Type B pancreatic cell (in vitro differentiated cells): ENCODE measurements at regions not wholly inside any gene's neighbourhood (a gene's known extent, or its start where the extent isn't known, plus 50 kb on each side); places are given as distances from the start of the nearest gene placed in this dataset.

ENCODE experiments used
- DNase-seq: peaks from one replicate; pipeline ENCODE4 v3.0.0; 2021; ENCODE audit warnings: mixed read lengths; ENCODE audit not compliant: unreplicated experiment; ENCODE audit errors: extremely low spot score
- H3K27ac Mint-ChIP-seq: 2 replicates; pipeline ENCODE4 v1.8.0; 2021; ENCODE audit warnings: mild to moderate bottlenecking, mixed read lengths
- H3K27me3 Mint-ChIP-seq: 2 replicates; pipeline ENCODE4 v1.8.0; 2021; ENCODE audit warnings: mixed read lengths
- H3K36me3 Mint-ChIP-seq: 2 replicates; pipeline ENCODE4 v1.8.0; 2021; ENCODE audit warnings: mixed read lengths
- H3K4me1 Mint-ChIP-seq: one replicate; pipeline ENCODE4 v1.8.0; 2021; ENCODE audit warnings: mixed read lengths; ENCODE audit not compliant: unreplicated experiment
- H3K4me3 Mint-ChIP-seq: 2 replicates; pipeline ENCODE4 v1.8.0; 2021; ENCODE audit warnings: mild to moderate bottlenecking, mixed read lengths
- H3K9me3 Mint-ChIP-seq: 2 replicates; pipeline ENCODE4 v1.8.0; 2021; ENCODE audit warnings: mixed read lengths
- CTCF ChIP-seq: fragments of 200-600 bp; sonication (generic); conservative IDR thresholded peaks from 2 replicates; pipeline ENCODE4 v1.5.0; 2021; ENCODE audit warnings: antibody characterized with exemption, mild to moderate bottlenecking

GRCh38 chr9:73011181-73011750 lies 58.4 kb upstream of the ALDH1A1 start:
- Mint-ChIP-seq H3K4me1 (no peaks in the 10 kb centered on the region), H3K4me3 (no peak overlapping the region), H3K36me3 (no peaks in the 10 kb centered on the region), H3K27me3 (no peaks in the 10 kb centered on the region), H3K27ac (no peak overlapping the region), H3K9me3 (no peaks in the 10 kb centered on the region)
- no peak for DNase-seq
- no peak for TF ChIP-seq CTCF

GRCh38 chr9:73009649-73010288 lies 56.9 kb upstream of the ALDH1A1 start:
- no peak for DNase-seq
- no peaks in the 10 kb centered on the region for H3K27me3 Mint-ChIP-seq
- H3K9me3 Mint-ChIP-seq, result no peaks in the 10 kb centered on the region
- no peak for TF ChIP-seq CTCF
- H3K36me3 Mint-ChIP-seq, result no peaks in the 10 kb centered on the region
- no peaks in the 10 kb centered on the region for H3K4me1 Mint-ChIP-seq
- H3K27ac Mint-ChIP-seq, result no peak overlapping the region
- no peak overlapping the region for H3K4me3 Mint-ChIP-seq

GRCh38 chr9:73007966-73008672 lies 55.3 kb upstream of the ALDH1A1 start:
- Mint-ChIP-seq H3K27me3 (no peaks in the 10 kb centered on the region), H3K27ac (no peak overlapping the region), H3K9me3 (no peaks in the 10 kb centered on the region), H3K4me1 (no peaks in the 10 kb centered on the region), H3K4me3 (no peak overlapping the region), H3K36me3 (no peaks in the 10 kb centered on the region)
- DNase-seq, result no peak
- no peak for TF ChIP-seq CTCF

- Mint-ChIP-seq H3K4me3 (no peak overlapping the region), H3K9me3 (no peaks in the 10 kb centered on the region), H3K27me3 (no peaks in the 10 kb centered on the region), H3K36me3 (no peaks in the 10 kb centered on the region), H3K4me1 (no peaks in the 10 kb centered on the region), H3K27ac (no peak overlapping the region)
- no peak for TF ChIP-seq CTCF
- no peak for DNase-seq
These were observed 54.1 kb upstream of the ALDH1A1 start for GRCh38 chr9:73006986-73007385.
